Uterus (tissue), 2 donors: ENCODE measurements at regions not wholly inside any gene's neighbourhood (a gene's known extent, or its start where the extent isn't known, plus 50 kb on each side); places are given as distances from the start of the nearest gene placed in this dataset.

Experiments used
- POLR2A ChIP-seq, 2 donors: fragments of 450-650 bp; IDR thresholded peaks; one replicate each; pipeline ENCODE4 v1.6.1; 2016; ENCODE audit warnings: antibody characterized with exemption in 2 of 2, mild to moderate bottlenecking in 1 of 2, moderate library complexity in 1 of 2
- TF ChIP-seq, protein P1 (sequence below), 4 experiments: fragments of 200-600 bp in 2 of 4; fragments of 450-650 bp in 2 of 4; sonication (generic) in 2 of 4; IDR thresholded peaks; one replicate each; pipeline ENCODE4 v1.5.1; 2016 to 2019; ENCODE audit warnings: antibody characterized with exemption in 4 of 4, mild to moderate bottlenecking in 2 of 4, moderate library complexity in 1 of 4

DNA sequence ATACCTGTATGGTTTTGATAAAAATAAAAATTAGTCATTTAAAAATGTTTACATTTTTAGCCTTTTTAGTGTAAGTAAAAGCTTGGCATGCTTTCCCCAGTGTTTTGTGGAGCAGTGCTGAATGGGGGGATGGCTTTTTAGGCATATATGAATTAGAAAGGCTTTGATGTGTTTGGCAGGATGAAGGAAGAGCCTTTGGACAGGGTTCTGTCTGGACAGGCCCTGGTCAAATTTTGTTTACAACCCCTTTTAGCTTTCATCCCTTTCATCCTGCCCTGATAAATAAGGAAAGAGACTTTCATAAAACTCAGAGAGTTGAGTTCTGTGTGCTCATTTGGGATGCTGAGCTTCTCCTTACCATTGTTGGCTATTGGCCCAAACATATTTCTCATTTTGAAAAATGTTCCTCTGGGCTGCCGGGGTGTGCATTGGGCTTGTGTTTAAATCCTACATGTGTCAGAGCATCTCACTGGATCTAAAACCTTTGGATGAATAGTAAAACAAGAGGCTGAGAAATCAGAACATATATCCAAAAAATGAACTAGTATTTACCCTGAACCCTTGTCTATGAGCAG lies 68.1 kb upstream of the PHYHIPL start:
- TF ChIP-seq, protein P1, sequence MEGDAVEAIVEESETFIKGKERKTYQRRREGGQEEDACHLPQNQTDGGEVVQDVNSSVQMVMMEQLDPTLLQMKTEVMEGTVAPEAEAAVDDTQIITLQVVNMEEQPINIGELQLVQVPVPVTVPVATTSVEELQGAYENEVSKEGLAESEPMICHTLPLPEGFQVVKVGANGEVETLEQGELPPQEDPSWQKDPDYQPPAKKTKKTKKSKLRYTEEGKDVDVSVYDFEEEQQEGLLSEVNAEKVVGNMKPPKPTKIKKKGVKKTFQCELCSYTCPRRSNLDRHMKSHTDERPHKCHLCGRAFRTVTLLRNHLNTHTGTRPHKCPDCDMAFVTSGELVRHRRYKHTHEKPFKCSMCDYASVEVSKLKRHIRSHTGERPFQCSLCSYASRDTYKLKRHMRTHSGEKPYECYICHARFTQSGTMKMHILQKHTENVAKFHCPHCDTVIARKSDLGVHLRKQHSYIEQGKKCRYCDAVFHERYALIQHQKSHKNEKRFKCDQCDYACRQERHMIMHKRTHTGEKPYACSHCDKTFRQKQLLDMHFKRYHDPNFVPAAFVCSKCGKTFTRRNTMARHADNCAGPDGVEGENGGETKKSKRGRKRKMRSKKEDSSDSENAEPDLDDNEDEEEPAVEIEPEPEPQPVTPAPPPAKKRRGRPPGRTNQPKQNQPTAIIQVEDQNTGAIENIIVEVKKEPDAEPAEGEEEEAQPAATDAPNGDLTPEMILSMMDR (IDR thresholded peaks at IDR 0.05), result no peak
- TF ChIP-seq POLR2A (IDR thresholded peaks at IDR 0.05), result no peak
